Endothelial cell of umbilical vein (primary cell): ENCODE measurements at regions not wholly inside any gene's neighbourhood (a gene's known extent, or its start where the extent isn't known, plus 50 kb on each side); places are given as distances from the start of the nearest gene placed in this dataset.

Experiments used
- BruUV-seq: library from RNA; stranded (reverse); fragments of 400-500 nt; replicated peaks from 2 replicates; lab custom pipeline; 2021; lab: Mats Ljungman, UMichigan
- CTCF ChIA-PET: fragments of 300-600, 350-600 bp; sonication (Branson Sonifier 250); formaldehyde crosslinking; loops from one replicate; lab custom pipeline; 2021; ENCODE audit warnings: antibody characterized with exemption, inconsistent platforms; lab: Charles Lee
- POLR2A ChIA-PET: fragments of 300-600, 350-600 bp; sonication (Branson Sonifier 250); formaldehyde crosslinking; loops from one replicate; lab custom pipeline; 2021; ENCODE audit warnings: antibody characterized with exemption, inconsistent platforms; lab: Charles Lee
- DNase-seq: peaks from one replicate; pipeline ENCODE4 v3.0.0-alpha.2; 2011; ENCODE audit warnings: low read depth, low spot score
- FAIRE-seq: peaks from 2 replicates; lab custom pipeline; 2011; peaks lifted over from hg19 to GRCh38; lab: Jason Lieb, UNC
- H2AFZ ChIP-seq: 2 replicates; pipeline ENCODE4 v1.6.0; 2012; ENCODE audit warnings: low read depth, low read length, control low read depth, inconsistent platforms
- H3K27ac ChIP-seq: 2 replicates; pipeline ENCODE4 v1.5.1; 2011; ENCODE audit warnings: low read depth, mild to moderate bottlenecking, control low read depth, low read length, moderate library complexity; ENCODE audit not compliant: insufficient read depth
- H3K27me3 ChIP-seq, 2 experiments: 2 replicates each; pipeline versions ENCODE4 v1.6.0 to v1.6.1; 2011; ENCODE audit warnings: low read length in 2 of 2, mixed read lengths in 1 of 2; ENCODE audit not compliant: control insufficient read depth in 2 of 2, insufficient read depth in 2 of 2
- H3K36me3 ChIP-seq, 2 experiments: 2 replicates in 1 of 2; 3 replicates in 1 of 2; pipeline ENCODE4 v1.5.1; 2011; ENCODE audit warnings: low read length in 2 of 2, mild to moderate bottlenecking in 1 of 2, moderate library complexity in 1 of 2; ENCODE audit not compliant: control insufficient read depth in 2 of 2, insufficient read depth in 2 of 2; ENCODE audit errors: extremely low read depth in 1 of 2
- H3K4me1 ChIP-seq: 3 replicates; pipeline ENCODE4 v1.5.1; 2011; ENCODE audit warnings: mild to moderate bottlenecking, low read length; ENCODE audit not compliant: control insufficient read depth, insufficient read depth; ENCODE audit errors: extremely low read depth
- H3K4me2 ChIP-seq: 2 replicates; pipeline ENCODE4 v1.6.1; 2011; ENCODE audit warnings: low read length, control low read depth, mixed read lengths; ENCODE audit not compliant: insufficient read depth
- H3K4me3 ChIP-seq, 3 experiments: fragments of 200-600 bp in 1 of 3; sonication (generic), shearing (Covaris generic) in 1 of 3; replicated peaks in 1 of 3; 2 replicates each; pipeline ENCODE4 v1.5.1; 2011 to 2016; ENCODE audit warnings: control low read depth in 3 of 3, low read length in 3 of 3, mild to moderate bottlenecking in 2 of 3, inconsistent platforms in 1 of 3, low read depth in 1 of 3, moderate library complexity in 1 of 3; ENCODE audit not compliant: insufficient read depth in 1 of 3
- H3K79me2 ChIP-seq: 2 replicates; pipeline ENCODE4 v1.6.0; 2012; ENCODE audit warnings: low read length, inconsistent platforms; ENCODE audit not compliant: control insufficient read depth, insufficient read depth
- H3K9ac ChIP-seq: replicated peaks from 2 replicates; pipeline ENCODE3; 2011; ENCODE audit warnings: low read length, control low read depth; ENCODE audit not compliant: insufficient read depth; ENCODE audit errors: extremely low read depth
- H3K9me1 ChIP-seq: replicated peaks from 3 replicates; pipeline ENCODE4 v1.6.0; 2011; ENCODE audit warnings: mild to moderate bottlenecking, low read length; ENCODE audit not compliant: control insufficient read depth, insufficient read depth; ENCODE audit errors: extremely low read depth
- H3K9me3 ChIP-seq: replicated peaks from 2 replicates; pipeline ENCODE4 v1.5.1; 2012; ENCODE audit warnings: low read length, inconsistent platforms; ENCODE audit not compliant: control insufficient read depth, insufficient read depth
- H4K20me1 ChIP-seq: replicated peaks from 2 replicates; pipeline ENCODE3; 2011; ENCODE audit warnings: mild to moderate bottlenecking, low read length; ENCODE audit not compliant: control insufficient read depth, insufficient read depth; ENCODE audit errors: extremely low read depth
- CTCF ChIP-seq, 2 donors: IDR thresholded peaks; 1 replicate in 1 of 2; 2 replicates in 1 of 2; pipeline ENCODE4 v1.5.1; 2011; ENCODE audit warnings: low read length in 2 of 2, mild to moderate bottlenecking in 2 of 2, moderate library complexity in 2 of 2, control low read depth in 1 of 2, inconsistent platforms in 1 of 2, low read depth in 1 of 2; ENCODE audit not compliant: insufficient read depth in 1 of 2; ENCODE audit errors: extremely low read depth in 1 of 2
- EZH2 ChIP-seq: IDR thresholded peaks from 2 replicates; pipeline ENCODE4 v1.6.1; 2012; ENCODE audit warnings: borderline replicate concordance, low read depth, mild to moderate bottlenecking, moderate library complexity, low read length, inconsistent platforms; ENCODE audit not compliant: severe bottlenecking
- FOS ChIP-seq: IDR thresholded peaks from 2 replicates; pipeline ENCODE4 v1.6.1; 2011; ENCODE audit warnings: mild to moderate bottlenecking, low read length, moderate library complexity, borderline replicate concordance; ENCODE audit not compliant: insufficient read depth
- GATA2 ChIP-seq: IDR thresholded peaks from 2 replicates; pipeline ENCODE4 v1.7.0; 2011; ENCODE audit warnings: low read depth, mild to moderate bottlenecking, moderate library complexity, mixed read lengths, low read length; ENCODE audit not compliant: insufficient read length, insufficient read depth
- JUN ChIP-seq: IDR thresholded peaks from 2 replicates; pipeline ENCODE4 v1.6.1; 2011; ENCODE audit warnings: borderline replicate concordance, low read depth; ENCODE audit not compliant: insufficient read length, insufficient read depth
- MAX ChIP-seq: IDR thresholded peaks from 2 replicates; pipeline ENCODE4 v1.6.1; 2011; ENCODE audit not compliant: insufficient read depth, insufficient read length
- MYC ChIP-seq: IDR thresholded peaks from one replicate; pipeline ENCODE4 v1.6.1; 2011; ENCODE audit warnings: mild to moderate bottlenecking, low read depth, low read length
- POLR2A ChIP-seq: IDR thresholded peaks from 2 replicates; pipeline ENCODE4 v1.6.1; 2012; ENCODE audit warnings: low read depth, mild to moderate bottlenecking, control low read depth, low read length
- POLR2AphosphoS5 ChIP-seq: IDR thresholded peaks from 2 replicates; pipeline ENCODE4 v1.6.1; 2012; ENCODE audit warnings: low read depth, mild to moderate bottlenecking, control low read depth, low read length, moderate library complexity; ENCODE audit not compliant: insufficient read depth
- dilution Hi-C: fragments of 300-500 bp; cut with MboI; formaldehyde crosslinking; loops from one replicate; pipeline ENCODE4 v1.15.0; 2019; ENCODE audit warnings: low sequenced_read_pairs; ENCODE audit not compliant: extremely low pct_ligation_motif_present
- intact Hi-C: fragments of 100-400 bp; cut with micrococcal nuclease; formaldehyde crosslinking; loops from one replicate; pipeline ENCODE4 v1.10.0; 2022

DNA sequence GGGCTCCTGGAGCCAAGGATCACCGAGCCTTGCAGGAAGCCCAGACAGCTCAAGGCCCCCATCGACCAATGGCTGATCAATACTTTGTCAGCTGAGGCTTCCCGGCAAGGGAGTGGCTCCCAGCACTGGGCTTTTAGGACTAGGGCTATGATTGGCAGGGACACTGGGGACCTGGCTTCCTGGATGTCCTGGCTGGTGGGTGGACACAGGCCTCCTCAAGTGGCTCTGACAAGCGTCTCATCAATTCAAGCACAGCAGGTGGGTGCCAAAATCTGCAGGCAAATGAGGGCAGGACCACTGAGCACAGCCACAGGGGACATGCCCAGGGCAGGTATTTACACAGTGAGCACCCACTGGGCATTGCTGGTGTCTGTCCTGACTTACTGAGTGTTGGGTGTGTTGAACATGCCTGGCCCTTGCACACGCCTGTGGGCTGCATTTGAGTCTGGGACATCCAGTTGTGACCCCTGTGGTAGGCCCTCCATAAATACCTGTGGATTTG lies 420.1 kb upstream of the SULF2 start:
- Histone ChIP-seq H3K27me3 (no peaks in the 10 kb centered on the region), H3K27ac (no peak overlapping the region), H3K9me1 (no peaks in the 10 kb centered on the region), H2AFZ (no peak overlapping the region), H3K4me1 (no peaks in the 10 kb centered on the region), H4K20me1 (no peaks in the 10 kb centered on the region), H3K9me3 (no peaks in the 10 kb centered on the region), H3K4me3 (no peak overlapping the region), H3K9ac (no peak overlapping the region), H3K4me2 (no peak overlapping the region), H3K79me2 (no peaks in the 10 kb centered on the region), H3K36me3 (no peaks in the 10 kb centered on the region)
- BruUV-seq, result no TSS peak
- TF ChIP-seq MYC (no peak), POLR2AphosphoS5 (no peak), POLR2A (no peak), GATA2 (no peak), EZH2 (no peak), MAX (no peak), CTCF (IDR thresholded peaks at IDR 0.05; ENCODE audit: extremely low read depth in 1 of 2, insufficient read depth in 1 of 2, low read depth in 1 of 2, low read length in 2 of 2) (no peak), FOS (no peak), JUN (no peak)
- dilution Hi-C loops (no loop called here), intact Hi-C loops (no loop called here)
- no peak for FAIRE-seq
- no peak for DNase-seq
- POLR2A ChIA-PET, result no interaction called here
- CTCF ChIA-PET, result no interaction called here
